ENCODE measurements at regions not wholly inside any gene's neighbourhood (a gene's known extent, or its start where the extent isn't known, plus 50 kb on each side); places are given as distances from the start of the nearest gene placed in this dataset.

DNA sequence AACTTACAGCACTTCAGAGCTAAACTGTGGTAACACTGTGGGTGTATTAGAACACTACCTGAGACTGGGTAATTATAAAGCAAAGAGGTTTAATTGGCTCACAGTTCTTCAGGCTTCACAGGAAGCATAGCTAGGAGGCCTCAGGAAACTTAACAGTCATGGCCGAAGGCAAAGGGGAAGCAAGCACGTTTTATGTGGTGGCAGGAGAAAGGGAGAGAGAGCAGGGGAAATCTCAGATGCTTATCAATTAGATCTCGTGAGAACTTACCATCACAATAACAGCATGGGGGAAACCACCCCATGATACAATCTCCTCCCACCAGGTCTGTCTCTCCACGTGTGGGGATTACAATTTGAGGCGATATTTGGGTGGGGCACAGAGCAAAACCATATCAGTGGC is 512.6 kb downstream of the RERGL start:
- TF ChIP-seq, protein P1, sequence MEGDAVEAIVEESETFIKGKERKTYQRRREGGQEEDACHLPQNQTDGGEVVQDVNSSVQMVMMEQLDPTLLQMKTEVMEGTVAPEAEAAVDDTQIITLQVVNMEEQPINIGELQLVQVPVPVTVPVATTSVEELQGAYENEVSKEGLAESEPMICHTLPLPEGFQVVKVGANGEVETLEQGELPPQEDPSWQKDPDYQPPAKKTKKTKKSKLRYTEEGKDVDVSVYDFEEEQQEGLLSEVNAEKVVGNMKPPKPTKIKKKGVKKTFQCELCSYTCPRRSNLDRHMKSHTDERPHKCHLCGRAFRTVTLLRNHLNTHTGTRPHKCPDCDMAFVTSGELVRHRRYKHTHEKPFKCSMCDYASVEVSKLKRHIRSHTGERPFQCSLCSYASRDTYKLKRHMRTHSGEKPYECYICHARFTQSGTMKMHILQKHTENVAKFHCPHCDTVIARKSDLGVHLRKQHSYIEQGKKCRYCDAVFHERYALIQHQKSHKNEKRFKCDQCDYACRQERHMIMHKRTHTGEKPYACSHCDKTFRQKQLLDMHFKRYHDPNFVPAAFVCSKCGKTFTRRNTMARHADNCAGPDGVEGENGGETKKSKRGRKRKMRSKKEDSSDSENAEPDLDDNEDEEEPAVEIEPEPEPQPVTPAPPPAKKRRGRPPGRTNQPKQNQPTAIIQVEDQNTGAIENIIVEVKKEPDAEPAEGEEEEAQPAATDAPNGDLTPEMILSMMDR (IDR thresholded peaks at IDR 0.05) = no peak
- no peak for TF ChIP-seq POLR2AphosphoS5 (IDR thresholded peaks at IDR 0.05; ENCODE audit: low read depth, low read length)

Measured in Panc1 (cell line).